ENCODE measurements at regions not wholly inside any gene's neighbourhood (a gene's known extent, or its start where the extent isn't known, plus 50 kb on each side); places are given as distances from the start of the nearest gene placed in this dataset.

- Histone ChIP-seq H3K9me3 (replicated peaks; ENCODE audit: insufficient read depth, low read length) (no peaks in the 10 kb centered on the region), H3K27ac (ENCODE audit: low read length) (no peak overlapping the region), H3K79me2 (ENCODE audit: low read length) (no peaks in the 10 kb centered on the region), H3K27me3 (replicated peaks; ENCODE audit: insufficient read depth, low read length) (no peaks in the 10 kb centered on the region), H2AFZ (ENCODE audit: low read length) (no peak overlapping the region), H3K4me3 (ENCODE audit: low read length) (no peak overlapping the region), H3F3A (ENCODE audit: insufficient read depth, low read length) (no peaks in the 10 kb centered on the region), H3K9ac (ENCODE audit: low read length) (no peak overlapping the region), H3K4me2 (ENCODE audit: low read depth, low read length) (no peak overlapping the region), H4K20me1 (ENCODE audit: insufficient read depth, low read length) (no peaks in the 10 kb centered on the region), H3K4me1 (ENCODE audit: low read length) (no peaks in the 10 kb centered on the region), H3K9me2 (replicated peaks; ENCODE audit: insufficient read depth, low read length) (no peaks in the 10 kb centered on the region), H3K36me3 (replicated peaks; ENCODE audit: insufficient read depth, low read length) (no peaks in the 10 kb centered on the region)
- TF ChIP-seq CTCF (IDR thresholded peaks at IDR 0.05; ENCODE audit: low read length) (no peak), EZH2 (optimal IDR thresholded peaks at IDR 0.05; ENCODE audit: low read depth, low read length) (no peak), EZH2phosphoT487 (IDR thresholded peaks at IDR 0.05; ENCODE audit: low read length) (no peak)
- no peak for DNase-seq
Observed at GRCh38 chr1:42055061-42055460, 98.1 kb upstream of the GUCA2B start.

- H3K27ac ChIP-seq (ENCODE audit: low read length), result no peak overlapping the region
- H3K79me2 ChIP-seq (ENCODE audit: low read length), result no peaks in the 10 kb centered on the region
- H3K27me3 ChIP-seq (replicated peaks; ENCODE audit: insufficient read depth, low read length), result no peaks in the 10 kb centered on the region
- TF ChIP-seq EZH2 (optimal IDR thresholded peaks at IDR 0.05; ENCODE audit: low read depth, low read length) (no peak), EZH2phosphoT487 (IDR thresholded peaks at IDR 0.05; ENCODE audit: low read length) (no peak), CTCF (IDR thresholded peaks at IDR 0.05; ENCODE audit: low read length) (no peak)
- no peaks in the 10 kb centered on the region for H3K36me3 ChIP-seq (replicated peaks; ENCODE audit: insufficient read depth, low read length)
- no peaks in the 10 kb centered on the region for H3K9me3 ChIP-seq (replicated peaks; ENCODE audit: insufficient read depth, low read length)
- H3K4me2 ChIP-seq (ENCODE audit: low read depth, low read length), result no peak overlapping the region
- no peak overlapping the region for H2AFZ ChIP-seq (ENCODE audit: low read length)
- no peaks in the 10 kb centered on the region for H3K9me2 ChIP-seq (replicated peaks; ENCODE audit: insufficient read depth, low read length)
- no peaks in the 10 kb centered on the region for H4K20me1 ChIP-seq (ENCODE audit: insufficient read depth, low read length)
- no peaks in the 10 kb centered on the region for H3F3A ChIP-seq (ENCODE audit: insufficient read depth, low read length)
- no peak for DNase-seq
- no peak overlapping the region for H3K4me3 ChIP-seq (ENCODE audit: low read length)
- no peaks in the 10 kb centered on the region for H3K4me1 ChIP-seq (ENCODE audit: low read length)
- no peak overlapping the region for H3K9ac ChIP-seq (ENCODE audit: low read length)
Observed at GRCh38 chr1:42052072-42052699, 101.0 kb upstream of the GUCA2B start.

- no peaks in the 10 kb centered on the region for H4K20me1 ChIP-seq (ENCODE audit: insufficient read depth, low read length)
- no peak overlapping the region for H3K4me3 ChIP-seq (ENCODE audit: low read length)
- no peaks in the 10 kb centered on the region for H3K36me3 ChIP-seq (replicated peaks; ENCODE audit: insufficient read depth, low read length)
- no peak overlapping the region for H3K27ac ChIP-seq (ENCODE audit: low read length)
- H3K27me3 ChIP-seq (replicated peaks; ENCODE audit: insufficient read depth, low read length), result no peaks in the 10 kb centered on the region
- no peaks in the 10 kb centered on the region for H3K9me2 ChIP-seq (replicated peaks; ENCODE audit: insufficient read depth, low read length)
- H2AFZ ChIP-seq (ENCODE audit: low read length), result no peak overlapping the region
- H3K79me2 ChIP-seq (ENCODE audit: low read length), result no peaks in the 10 kb centered on the region
- DNase-seq, result no peak
- no peaks in the 10 kb centered on the region for H3K9me3 ChIP-seq (replicated peaks; ENCODE audit: insufficient read depth, low read length)
- no peak overlapping the region for H3K9ac ChIP-seq (ENCODE audit: low read length)
- no peak for TF ChIP-seq CTCF (IDR thresholded peaks at IDR 0.05; ENCODE audit: low read length)
- no peaks in the 10 kb centered on the region for H3K4me1 ChIP-seq (ENCODE audit: low read length)
- H3K4me2 ChIP-seq (ENCODE audit: low read depth, low read length), result no peak overlapping the region
- no peaks in the 10 kb centered on the region for H3F3A ChIP-seq (ENCODE audit: insufficient read depth, low read length)
Observed at GRCh38 chr1:42047508-42047880, 105.7 kb upstream of the GUCA2B start.

Measured in MM.1S (cell line).